Activated CD8-positive, alpha-beta T cell treated with anti-CD3 and anti-CD28 coated beads for 36 hours (primary cell): ENCODE measurements at regions not wholly inside any gene's neighbourhood (a gene's known extent, or its start where the extent isn't known, plus 50 kb on each side); places are given as distances from the start of the nearest gene placed in this dataset.

Source experiments
- ATAC-seq: fragments of 200-7000 bp; cut with Tn5 transposase; one replicate; pipeline ENCODE4 v1.10.0; 2021; ENCODE audit warnings: mild to moderate bottlenecking, moderate library complexity
- CTCF ChIA-PET: fragments of 350-600 bp; sonication (Branson Sonifier 250); formaldehyde crosslinking; loops from one replicate; lab custom pipeline; 2021; ENCODE audit warnings: antibody characterized with exemption; lab: Charles Lee
- POLR2A ChIA-PET: fragments of 350-600 bp; sonication (Branson Sonifier 250); formaldehyde crosslinking; loops from one replicate; lab custom pipeline; 2021; ENCODE audit warnings: antibody characterized with exemption; lab: Charles Lee
- DNase-seq: peaks from one replicate; pipeline ENCODE4 v3.0.0-alpha.2; 2020
- H3K27ac Mint-ChIP-seq: one replicate; pipeline ENCODE4 v1.8.0; 2021; ENCODE audit warnings: mild to moderate bottlenecking, mixed read lengths
- H3K27me3 Mint-ChIP-seq: one replicate; pipeline ENCODE4 v1.8.0; 2021; ENCODE audit warnings: mixed read lengths
- H3K36me3 Mint-ChIP-seq: one replicate; pipeline ENCODE4 v1.8.0; 2021; ENCODE audit warnings: low read depth, mixed read lengths
- H3K4me1 Mint-ChIP-seq: one replicate; pipeline ENCODE4 v1.8.0; 2021; ENCODE audit warnings: low read depth, mixed read lengths
- H3K4me3 Mint-ChIP-seq: one replicate; pipeline ENCODE4 v1.8.0; 2021; ENCODE audit warnings: mild to moderate bottlenecking, moderate library complexity, mixed read lengths
- H3K9me3 Mint-ChIP-seq: one replicate; pipeline ENCODE4 v1.8.0; 2021; ENCODE audit warnings: mixed read lengths
- CTCF ChIP-seq: fragments of 200-600 bp; IDR thresholded peaks from one replicate; pipeline ENCODE4 v1.8.0; 2022; ENCODE audit warnings: antibody characterized with exemption, mild to moderate bottlenecking
- intact Hi-C: fragments of 100-400 bp; cut with micrococcal nuclease; formaldehyde crosslinking; loops from one replicate; pipeline ENCODE4 v1.10.0; 2022

- POLR2A ChIA-PET: no interaction called here
- Mint-ChIP-seq H3K36me3 (no peaks in the 10 kb centered on the region), H3K27ac (no peak overlapping the region), H3K9me3 (peaks cover 10% of the 10 kb centered on the region), H3K27me3 (no peaks in the 10 kb centered on the region), H3K4me1 (no peaks in the 10 kb centered on the region), H3K4me3 (no peak overlapping the region)
- CTCF ChIA-PET: no interaction called here
- DNase-seq (no peak), ATAC-seq (no peak)
- no peak for TF ChIP-seq CTCF
- intact Hi-C loops: no loop called here
Measured at GRCh38 chr12:30320561-30320960, 375.1 kb downstream of the IPO8 start.

GRCh38 chr12:30314506-30315100 lies 381.1 kb downstream of the IPO8 start:
- ATAC-seq (no peak), DNase-seq (no peak)
- no peak for TF ChIP-seq CTCF
- POLR2A ChIA-PET: no interaction called here
- H3K36me3 Mint-ChIP-seq: no peaks in the 10 kb centered on the region
- no peak overlapping the region for H3K4me3 Mint-ChIP-seq
- H3K27ac Mint-ChIP-seq: no peak overlapping the region
- CTCF ChIA-PET: no interaction called here
- intact Hi-C loops: no loop called here
- H3K9me3 Mint-ChIP-seq: peaks cover 6% of the 10 kb centered on the region
- H3K4me1 Mint-ChIP-seq: no peaks in the 10 kb centered on the region
- no peaks in the 10 kb centered on the region for H3K27me3 Mint-ChIP-seq

- DNase-seq: no peak
- ChIA-PET POLR2A (no interaction called here), CTCF (no interaction called here)
- TF ChIP-seq CTCF: no peak
- Mint-ChIP-seq H3K27ac (no peak overlapping the region), H3K4me1 (no peaks in the 10 kb centered on the region), H3K9me3 (peaks cover 6% of the 10 kb centered on the region), H3K27me3 (no peaks in the 10 kb centered on the region), H3K36me3 (no peaks in the 10 kb centered on the region), H3K4me3 (no peak overlapping the region)
- ATAC-seq: no peak
- intact Hi-C loops: no loop called here
Measured at GRCh38 chr12:30308010-30308717, 387.5 kb downstream of the IPO8 start.

- ATAC-seq (no peak), DNase-seq (no peak)
- Mint-ChIP-seq H3K27ac (no peak overlapping the region), H3K27me3 (no peaks in the 10 kb centered on the region), H3K36me3 (no peaks in the 10 kb centered on the region), H3K4me1 (no peaks in the 10 kb centered on the region), H3K4me3 (no peak overlapping the region), H3K9me3 (no peaks in the 10 kb centered on the region)
- intact Hi-C loops: no loop called here
- no peak for TF ChIP-seq CTCF
- ChIA-PET CTCF (no interaction called here), POLR2A (no interaction called here)
Measured at GRCh38 chr12:30304528-30304927, 391.1 kb downstream of the IPO8 start.

- TF ChIP-seq CTCF: no peak
- no peak overlapping the region for H3K27ac Mint-ChIP-seq
- no peak for ATAC-seq
- intact Hi-C loops: no loop called here
- no peaks in the 10 kb centered on the region for H3K4me1 Mint-ChIP-seq
- no peaks in the 10 kb centered on the region for H3K9me3 Mint-ChIP-seq
- DNase-seq: no peak
- CTCF ChIA-PET: no interaction called here
- no peaks in the 10 kb centered on the region for H3K27me3 Mint-ChIP-seq
- POLR2A ChIA-PET: no interaction called here
- no peaks in the 10 kb centered on the region for H3K36me3 Mint-ChIP-seq
- H3K4me3 Mint-ChIP-seq: no peak overlapping the region
Measured at GRCh38 chr12:30301291-30301690, 394.4 kb downstream of the IPO8 start.
